ENCODE measurements at regions not wholly inside any gene's neighbourhood (a gene's known extent, or its start where the extent isn't known, plus 50 kb on each side); places are given as distances from the start of the nearest gene placed in this dataset.

GRCh38 chr3:72178463-72179106 lies 393.6 kb upstream of the PROK2 start:
- Histone ChIP-seq H3K9me3 (no peaks in the 10 kb centered on the region), H3K4me3 (no peak overlapping the region), H3K27ac (no peak overlapping the region), H3K4me1 (peaks cover 0 to 45% (median 17%) of the 10 kb centered on the region in 4 donors), H3K36me3 (no peaks in the 10 kb centered on the region), H3K27me3 (no peaks in the 10 kb centered on the region)
- 74 to 85% methylated on average over 3 of the region's 3 CpGs for WGBS, 2 donors
- DNase-seq (ENCODE audit: low spot score in 2 of 2), result no peak
- TF ChIP-seq POLR2A (IDR thresholded peaks at IDR 0.05), result no peak
- TF ChIP-seq CTCF (IDR thresholded peaks at IDR 0.05), result no peak
- TF ChIP-seq EP300 (IDR thresholded peaks at IDR 0.05), result no peak

- no peaks in the 10 kb centered on the region for H3K36me3 ChIP-seq
- H3K9me3 ChIP-seq, result no peaks in the 10 kb centered on the region
- H3K27ac ChIP-seq, result peak overlapping the region in 2 of 4 donors; percentile 7 to 65
- H3K4me3 ChIP-seq, result peak overlapping the region in 3 of 4 donors; percentile 14 to 38 (median 30)
- no peaks in the 10 kb centered on the region for H3K27me3 ChIP-seq
- no peak for DNase-seq (ENCODE audit: low spot score in 2 of 2)
- TF ChIP-seq CTCF (IDR thresholded peaks at IDR 0.05) (no peak), POLR2A (IDR thresholded peaks at IDR 0.05) (no peak), EP300 (IDR thresholded peaks at IDR 0.05) (peak in 1 of 2 donors; percentile 40)
- 12 to 13% methylated on average over 36 of the region's 36 CpGs for WGBS, 2 donors
- H3K4me1 ChIP-seq, result peaks cover 4 to 57% (median 29%) of the 10 kb centered on the region in 4 donors
Observed at GRCh38 chr3:72177075-72178050, 392.4 kb upstream of the PROK2 start.

- TF ChIP-seq EP300 (IDR thresholded peaks at IDR 0.05) (no peak), CTCF (IDR thresholded peaks at IDR 0.05) (no peak), POLR2A (IDR thresholded peaks at IDR 0.05) (no peak)
- peak overlapping the region in 2 of 4 donors; percentile 7 to 65 for H3K27ac ChIP-seq
- H3K36me3 ChIP-seq, result no peaks in the 10 kb centered on the region
- H3K9me3 ChIP-seq, result no peaks in the 10 kb centered on the region
- 87 to 88% methylated on average over 8 of the region's 8 CpGs for WGBS, 2 donors
- no peak overlapping the region for H3K4me3 ChIP-seq
- H3K4me1 ChIP-seq, result peaks cover 5 to 65% (median 34%) of the 10 kb centered on the region in 4 donors
- H3K27me3 ChIP-seq, result no peaks in the 10 kb centered on the region
- no peak for DNase-seq (ENCODE audit: low spot score in 2 of 2)
Observed at GRCh38 chr3:72176537-72177041, 391.6 kb upstream of the PROK2 start.

- WGBS, 2 donors, result 90 to 94% methylated on average over 6 of the region's 6 CpGs
Observed at GRCh38 chr3:72175296-72175858, 390.4 kb upstream of the PROK2 start.

More at GRCh38 chr3:72175296-72175858, 390.4 kb upstream of the PROK2 start:
- no peak overlapping the region for H3K4me3 ChIP-seq
- H3K4me1 ChIP-seq, result peaks cover 5 to 74% (median 37%) of the 10 kb centered on the region in 4 donors
- no peak for TF ChIP-seq POLR2A (IDR thresholded peaks at IDR 0.05)
- no peak for TF ChIP-seq CTCF (IDR thresholded peaks at IDR 0.05)
- no peak for TF ChIP-seq EP300 (IDR thresholded peaks at IDR 0.05)
- no peaks in the 10 kb centered on the region for H3K36me3 ChIP-seq
- H3K9me3 ChIP-seq, result no peaks in the 10 kb centered on the region
- H3K27ac ChIP-seq, result no peak overlapping the region
- DNase-seq (ENCODE audit: low spot score in 2 of 2), result no peak
- H3K27me3 ChIP-seq, result no peaks in the 10 kb centered on the region
